SK-N-SH (cell line): ENCODE measurements at regions not wholly inside any gene's neighbourhood (a gene's known extent, or its start where the extent isn't known, plus 50 kb on each side); places are given as distances from the start of the nearest gene placed in this dataset.

Experiments used
- CHD2 ChIP-seq: fragments of 150-350 bp; IDR thresholded peaks from 2 replicates; pipeline ENCODE4 v1.6.1; 2018; ENCODE audit warnings: low read length; ENCODE audit not compliant: partially characterized antibody
- CTCF ChIP-seq: fragments of 200-600 bp; sonication (generic); IDR thresholded peaks from 2 replicates; pipeline ENCODE4 v1.6.1; 2017; ENCODE audit warnings: antibody characterized with exemption, mild to moderate bottlenecking, moderate library complexity
- EP300 ChIP-seq, 2 experiments: IDR thresholded peaks; 2 replicates each; pipeline versions ENCODE4 v1.4.0 to v1.6.1; 2012; ENCODE audit warnings: borderline replicate concordance in 1 of 2, low read depth in 1 of 2, low read length in 1 of 2
- JUND ChIP-seq: IDR thresholded peaks from 2 replicates; pipeline ENCODE4 v1.4.0; 2012
- MAX ChIP-seq: IDR thresholded peaks from 2 replicates; pipeline ENCODE4 v1.4.0; 2012; ENCODE audit warnings: low read depth
- PBX3 ChIP-seq: IDR thresholded peaks from 2 replicates; pipeline ENCODE4; 2012
- RCOR1 ChIP-seq: fragments of 150-350 bp; IDR thresholded peaks from 2 replicates; pipeline ENCODE4 v1.6.1; 2017; ENCODE audit warnings: antibody characterized with exemption, low read length
- REST ChIP-seq: IDR thresholded peaks from 2 replicates; pipeline ENCODE4 v1.6.1; 2012; ENCODE audit warnings: mild to moderate bottlenecking, low read depth, low read length, moderate library complexity
- RXRA ChIP-seq: IDR thresholded peaks from 2 replicates; pipeline ENCODE4 v1.4.0; 2012; ENCODE audit warnings: low read depth, mild to moderate bottlenecking, borderline replicate concordance
- TAF1 ChIP-seq: IDR thresholded peaks from 2 replicates; pipeline ENCODE4 v1.6.1; 2012; ENCODE audit warnings: low read depth, mild to moderate bottlenecking, low read length, moderate library complexity, borderline replicate concordance

- TF ChIP-seq CTCF = no peak
- no peak for TF ChIP-seq RXRA
- TF ChIP-seq PBX3 = no peak
- no peak for TF ChIP-seq JUND
- no peak for TF ChIP-seq CHD2
- no peak for TF ChIP-seq EP300 (IDR thresholded peaks at IDR 0.05; ENCODE audit: borderline replicate concordance in 1 of 2, low read depth in 1 of 2, low read length in 1 of 2)
- TF ChIP-seq MAX = no peak
- no peak for TF ChIP-seq RCOR1
- TF ChIP-seq REST = no peak
- no peak for TF ChIP-seq TAF1
Observed at GRCh38 chr17:33922971-33923370, 332.1 kb upstream of the CCL2 start.
